T-helper 2 cell treated with Interferon-gamma antibody and Interleukin-4, amounts not matched to agents 100 ng/mL and 5 ng/mL, for 36 hours (primary cell): ENCODE measurements at regions not wholly inside any gene's neighbourhood (a gene's known extent, or its start where the extent isn't known, plus 50 kb on each side); places are given as distances from the start of the nearest gene placed in this dataset.
"Not testable (repeated sequence)": the region's sequence is repeated elsewhere in the genome, so short reads cannot be mapped to it uniquely, and the experiment has no call there.

Experiments
- intact Hi-C: fragments of 100-400 bp; cut with micrococcal nuclease; formaldehyde crosslinking; loops from one replicate; pipeline ENCODE4 v1.15.1; 2023

- intact Hi-C loops: not testable (repeated sequence)
These were observed 110.7 kb downstream of the C5orf15 start for GRCh38 chr5:133857595-133858313.

- intact Hi-C loops: no loop called here
These were observed 113.9 kb downstream of the C5orf15 start for GRCh38 chr5:133854554-133854953.

- intact Hi-C loops: no loop called here
These were observed 114.6 kb downstream of the C5orf15 start for GRCh38 chr5:133853646-133854365.

- intact Hi-C loops: no loop called here
These were observed 116.9 kb downstream of the C5orf15 start for GRCh38 chr5:133851521-133851920.

GRCh38 chr5:133850811-133851210, 117.6 kb downstream of the C5orf15 start:
- intact Hi-C loops: no loop called here

GRCh38 chr5:133849116-133849515, 119.3 kb downstream of the C5orf15 start:
- intact Hi-C loops: no loop called here

GRCh38 chr5:133848341-133848811, 120.0 kb downstream of the C5orf15 start:
- intact Hi-C loops: no loop called here

GRCh38 chr5:133847886-133848285, 120.5 kb downstream of the C5orf15 start:
- intact Hi-C loops: no loop called here

- intact Hi-C loops: no loop called here
These were observed 121.1 kb downstream of the C5orf15 start for GRCh38 chr5:133847301-133847700.

GRCh38 chr5:133846478-133847226, 121.8 kb downstream of the C5orf15 start:
- intact Hi-C loops: no loop called here

- intact Hi-C loops: no loop called here
These were observed 123.2 kb downstream of the C5orf15 start for GRCh38 chr5:133845271-133845670.

GRCh38 chr5:133844836-133845235, 123.6 kb downstream of the C5orf15 start:
- intact Hi-C loops: no loop called here

GRCh38 chr5:133843911-133844310, 124.5 kb downstream of the C5orf15 start:
- intact Hi-C loops: no loop called here

GRCh38 chr5:133842846-133843611, 125.4 kb downstream of the C5orf15 start:
- intact Hi-C loops: no loop called here

GRCh38 chr5:133841831-133842750, 126.3 kb downstream of the C5orf15 start:
- intact Hi-C loops: no loop called here

GRCh38 chr5:133840168-133840567, 128.3 kb downstream of the C5orf15 start:
- intact Hi-C loops: no loop called here

- intact Hi-C loops: no loop called here
These were observed 128.7 kb downstream of the C5orf15 start for GRCh38 chr5:133839721-133840120.

- intact Hi-C loops: no loop called here
These were observed 129.3 kb downstream of the C5orf15 start for GRCh38 chr5:133839090-133839489.

- intact Hi-C loops: no loop called here
These were observed 130.1 kb downstream of the C5orf15 start for GRCh38 chr5:133838286-133838685.
